ENCODE measurements at regions not wholly inside any gene's neighbourhood (a gene's known extent, or its start where the extent isn't known, plus 50 kb on each side); places are given as distances from the start of the nearest gene placed in this dataset.

DNA sequence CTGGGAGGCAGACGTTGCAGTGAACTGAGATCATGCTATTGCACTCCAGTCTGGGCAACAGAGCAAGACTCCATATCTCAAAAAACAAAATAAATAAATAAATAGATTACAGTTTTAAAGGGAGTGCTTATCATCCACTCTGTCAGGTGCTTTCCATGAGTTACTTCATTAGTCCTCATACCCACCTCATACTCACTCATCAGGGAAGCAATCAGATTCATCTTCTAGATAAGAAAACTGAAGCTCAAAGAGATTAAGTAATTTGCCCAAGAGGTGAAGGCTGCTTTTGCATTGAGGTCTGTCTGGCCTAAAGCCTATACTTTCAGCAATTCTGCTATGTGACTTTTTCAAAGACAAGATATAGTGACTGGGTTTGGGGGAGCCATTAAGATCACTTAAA is 101.0 kb downstream of the RASSF10 start:
- no peak for TF ChIP-seq SIN3A (IDR thresholded peaks at IDR 0.05; ENCODE audit: borderline replicate concordance, insufficient read depth, low read length)
- no peak for TF ChIP-seq POLR2AphosphoS5 (IDR thresholded peaks at IDR 0.05; ENCODE audit: low read depth, low read length)
- TF ChIP-seq, protein P1, sequence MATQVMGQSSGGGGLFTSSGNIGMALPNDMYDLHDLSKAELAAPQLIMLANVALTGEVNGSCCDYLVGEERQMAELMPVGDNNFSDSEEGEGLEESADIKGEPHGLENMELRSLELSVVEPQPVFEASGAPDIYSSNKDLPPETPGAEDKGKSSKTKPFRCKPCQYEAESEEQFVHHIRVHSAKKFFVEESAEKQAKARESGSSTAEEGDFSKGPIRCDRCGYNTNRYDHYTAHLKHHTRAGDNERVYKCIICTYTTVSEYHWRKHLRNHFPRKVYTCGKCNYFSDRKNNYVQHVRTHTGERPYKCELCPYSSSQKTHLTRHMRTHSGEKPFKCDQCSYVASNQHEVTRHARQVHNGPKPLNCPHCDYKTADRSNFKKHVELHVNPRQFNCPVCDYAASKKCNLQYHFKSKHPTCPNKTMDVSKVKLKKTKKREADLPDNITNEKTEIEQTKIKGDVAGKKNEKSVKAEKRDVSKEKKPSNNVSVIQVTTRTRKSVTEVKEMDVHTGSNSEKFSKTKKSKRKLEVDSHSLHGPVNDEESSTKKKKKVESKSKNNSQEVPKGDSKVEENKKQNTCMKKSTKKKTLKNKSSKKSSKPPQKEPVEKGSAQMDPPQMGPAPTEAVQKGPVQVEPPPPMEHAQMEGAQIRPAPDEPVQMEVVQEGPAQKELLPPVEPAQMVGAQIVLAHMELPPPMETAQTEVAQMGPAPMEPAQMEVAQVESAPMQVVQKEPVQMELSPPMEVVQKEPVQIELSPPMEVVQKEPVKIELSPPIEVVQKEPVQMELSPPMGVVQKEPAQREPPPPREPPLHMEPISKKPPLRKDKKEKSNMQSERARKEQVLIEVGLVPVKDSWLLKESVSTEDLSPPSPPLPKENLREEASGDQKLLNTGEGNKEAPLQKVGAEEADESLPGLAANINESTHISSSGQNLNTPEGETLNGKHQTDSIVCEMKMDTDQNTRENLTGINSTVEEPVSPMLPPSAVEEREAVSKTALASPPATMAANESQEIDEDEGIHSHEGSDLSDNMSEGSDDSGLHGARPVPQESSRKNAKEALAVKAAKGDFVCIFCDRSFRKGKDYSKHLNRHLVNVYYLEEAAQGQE (IDR thresholded peaks at IDR 0.05; ENCODE audit: insufficient read depth in 1 of 2, low read depth in 2 of 2, low read length in 2 of 2) = no peak
